Panc1 (cell line): ENCODE measurements at regions not wholly inside any gene's neighbourhood (a gene's known extent, or its start where the extent isn't known, plus 50 kb on each side); places are given as distances from the start of the nearest gene placed in this dataset.

Experiments used
- ATAC-seq: fragments of 200-7000 bp; cut with Tn5 transposase; 2 replicates; pipeline ENCODE4 v1.9.1; 2020; ENCODE audit warnings: mild to moderate bottlenecking, moderate library complexity
- BruUV-seq: library from RNA; stranded (reverse); fragments of 400-500 nt; replicated peaks from 2 replicates; lab custom pipeline; 2021; lab: Mats Ljungman, UMichigan
- CTCF ChIA-PET: fragments of 300-600 bp; sonication (Branson Sonifier 250); formaldehyde crosslinking; loops from one replicate; lab custom pipeline; 2022; ENCODE audit warnings: antibody characterized with exemption; lab: Charles Lee
- POLR2A ChIA-PET: fragments of 300-600 bp; sonication (Branson Sonifier 250); formaldehyde crosslinking; loops from one replicate; lab custom pipeline; 2022; ENCODE audit warnings: antibody characterized with exemption; lab: Charles Lee
- DNase-seq: peaks from one replicate; pipeline ENCODE4 v3.0.0-alpha.2; 2010; ENCODE audit warnings: low read depth, low spot score
- H3K27ac ChIP-seq: 2 replicates; pipeline ENCODE4 v1.5.1; 2011; ENCODE audit warnings: mild to moderate bottlenecking, low read length, inconsistent platforms
- H3K27me3 ChIP-seq: fragments of 200-500 bp; sonication (Bioruptor generic); 2 replicates; pipeline ENCODE4 v1.6.0; 2014; ENCODE audit warnings: low read length, inconsistent platforms; ENCODE audit not compliant: control insufficient read depth, insufficient read depth
- H3K36me3 ChIP-seq: fragments of 200-500 bp; sonication (Bioruptor generic); 2 replicates; pipeline ENCODE4 v1.5.1; 2014; ENCODE audit warnings: inconsistent platforms, mild to moderate bottlenecking, low read length, moderate library complexity; ENCODE audit not compliant: control insufficient read depth, insufficient read depth
- H3K4me1 ChIP-seq: 2 replicates; pipeline ENCODE4 v1.5.1; 2011; ENCODE audit warnings: inconsistent platforms, mild to moderate bottlenecking, low read length, moderate library complexity; ENCODE audit not compliant: control insufficient read depth, insufficient read depth
- H3K4me3 ChIP-seq, 2 experiments: 2 replicates each; pipeline ENCODE4 v1.5.1; 2011 to 2012; ENCODE audit warnings: low read depth in 2 of 2, low read length in 2 of 2, mild to moderate bottlenecking in 2 of 2, inconsistent platforms in 1 of 2, moderate library complexity in 1 of 2
- H3K9me3 ChIP-seq: fragments of 200-500 bp; sonication (Bioruptor generic); 2 replicates; pipeline ENCODE4 v1.5.1; 2014; ENCODE audit warnings: low read depth, mild to moderate bottlenecking, inconsistent platforms, low read length, moderate library complexity; ENCODE audit not compliant: control insufficient read depth, insufficient read depth
- CTCF ChIP-seq: fragments of 450-650 bp; IDR thresholded peaks from 2 replicates; pipeline ENCODE4 v1.5.1; 2017; ENCODE audit warnings: mild to moderate bottlenecking
- POLR2AphosphoS5 ChIP-seq: IDR thresholded peaks from 2 replicates; pipeline ENCODE4 v1.6.1; 2012; ENCODE audit warnings: mild to moderate bottlenecking, low read depth, low read length, moderate library complexity
- REST ChIP-seq, 2 experiments: IDR thresholded peaks; 2 replicates each; pipeline ENCODE4 v1.6.1; 2011 to 2012; ENCODE audit warnings: low read depth in 2 of 2, control low read depth in 1 of 2, low read length in 1 of 2, mild to moderate bottlenecking in 1 of 2, moderate library complexity in 1 of 2; ENCODE audit not compliant: insufficient read depth in 1 of 2
- SIN3A ChIP-seq: IDR thresholded peaks from 2 replicates; pipeline ENCODE4 v1.6.1; 2012; ENCODE audit warnings: low read depth, mild to moderate bottlenecking, low read length, moderate library complexity, borderline replicate concordance; ENCODE audit not compliant: insufficient read depth
- TCF7L2 ChIP-seq: IDR thresholded peaks from 2 replicates; pipeline ENCODE4 v1.6.1; 2011; ENCODE audit warnings: mild to moderate bottlenecking, low read depth, low read length, inconsistent platforms
- in situ Hi-C: cut with HindIII; loops from 2 replicates; pipeline ENCODE4 v1.10.0; 2016; ENCODE audit warnings: low sequenced_read_pairs, low pct_unique_long_range_greater_than_20kb
- intact Hi-C: fragments of 100-400 bp; cut with micrococcal nuclease; formaldehyde crosslinking; loops from one replicate; pipeline ENCODE4 v1.10.0; 2022; ENCODE audit not compliant: unreplicated experiment

GRCh38 chr13:84290386-84290785 is 408.1 kb upstream of the SLITRK1 start:
- DNase-seq (no peak), ATAC-seq (no peak)
- Histone ChIP-seq H3K4me3 (no peak overlapping the region), H3K36me3 (no peaks in the 10 kb centered on the region), H3K9me3 (no peaks in the 10 kb centered on the region), H3K27me3 (no peaks in the 10 kb centered on the region), H3K4me1 (no peaks in the 10 kb centered on the region), H3K27ac (no peak overlapping the region)
- CTCF ChIA-PET, result no interaction called here
- intact Hi-C loops, result no loop called here
- POLR2A ChIA-PET, result no interaction called here
- in situ Hi-C loops, result no loop called here
- no TSS peak for BruUV-seq
- no peak for TF ChIP-seq SIN3A
- TF ChIP-seq CTCF, result no peak
- TF ChIP-seq TCF7L2, result no peak
- no peak for TF ChIP-seq POLR2AphosphoS5
- TF ChIP-seq REST (IDR thresholded peaks at IDR 0.05; ENCODE audit: insufficient read depth in 1 of 2, low read depth in 2 of 2, low read length in 1 of 2), result no peak

- intact Hi-C loops (no loop called here), in situ Hi-C loops (no loop called here)
- Histone ChIP-seq H3K9me3 (no peaks in the 10 kb centered on the region), H3K4me3 (no peak overlapping the region), H3K27ac (no peak overlapping the region), H3K36me3 (no peaks in the 10 kb centered on the region), H3K4me1 (no peaks in the 10 kb centered on the region), H3K27me3 (no peaks in the 10 kb centered on the region)
- POLR2A ChIA-PET, result no interaction called here
- DNase-seq (no peak), ATAC-seq (no peak)
- CTCF ChIA-PET, result no interaction called here
- BruUV-seq, result no TSS peak
- TF ChIP-seq TCF7L2 (no peak), SIN3A (no peak), CTCF (no peak), POLR2AphosphoS5 (no peak), REST (IDR thresholded peaks at IDR 0.05; ENCODE audit: insufficient read depth in 1 of 2, low read depth in 2 of 2, low read length in 1 of 2) (no peak)
Observed at GRCh38 chr13:84279166-84279565, 396.9 kb upstream of the SLITRK1 start.
